IMR-90 (cell line): ENCODE measurements at regions not wholly inside any gene's neighbourhood (a gene's known extent, or its start where the extent isn't known, plus 50 kb on each side); places are given as distances from the start of the nearest gene placed in this dataset.

Experiments used
- ATAC-seq: fragments of 200-7000 bp; cut with Tn5 transposase; 2 replicates; pipeline ENCODE4 v1.9.1; 2020; ENCODE audit warnings: low read depth, mild to moderate bottlenecking, moderate library complexity
- BruUV-seq: library from RNA; stranded (reverse); fragments of 400-500 nt; replicated peaks from 2 replicates; lab custom pipeline; 2021; lab: Mats Ljungman, UMichigan
- CTCF ChIA-PET: fragments of 300-600 bp; formaldehyde crosslinking; extraction: SDS; loops from one replicate; lab custom pipeline; 2021; ENCODE audit warnings: antibody characterized with exemption; lab: Yijun Ruan, JAX
- POLR2A ChIA-PET: fragments of 300-600 bp; sonication (Branson Sonifier 250); formaldehyde crosslinking; loops from one replicate; lab custom pipeline; 2022; ENCODE audit warnings: antibody characterized with exemption; ENCODE audit not compliant: unreplicated experiment; lab: Charles Lee
- DNase-seq: peaks from one replicate; pipeline ENCODE4 v3.0.0; 2013
- H2AFZ ChIP-seq: replicated peaks from 2 replicates; pipeline ENCODE3; 2013; ENCODE audit warnings: low read length, mild to moderate bottlenecking; ENCODE audit not compliant: poor library complexity
- H2AK5ac ChIP-seq: 2 replicates; pipeline ENCODE4 v1.6.1; 2013; ENCODE audit warnings: low read depth, low read length, inconsistent platforms
- H2AK9ac ChIP-seq: replicated peaks from 2 replicates; pipeline ENCODE3; 2013; ENCODE audit warnings: mild to moderate bottlenecking, low read depth, low read length, moderate library complexity; ENCODE audit not compliant: poor library complexity
- H2BK120ac ChIP-seq: 2 replicates; pipeline ENCODE4 v1.6.1; 2013; ENCODE audit warnings: low read depth, low read length, inconsistent platforms
- H2BK15ac ChIP-seq: 3 replicates; pipeline ENCODE4 v1.6.1; 2013; ENCODE audit warnings: low read depth, low read length, inconsistent platforms
- H2BK20ac ChIP-seq: 2 replicates; pipeline ENCODE4 v1.6.1; 2013; ENCODE audit warnings: low read depth, mild to moderate bottlenecking, inconsistent platforms, low read length, moderate library complexity
- H2BK5ac ChIP-seq: 2 replicates; pipeline ENCODE4 v1.6.1; 2013; ENCODE audit warnings: mild to moderate bottlenecking, low read depth, low read length, inconsistent platforms; ENCODE audit not compliant: poor library complexity, severe bottlenecking
- H3K14ac ChIP-seq: replicated peaks from 2 replicates; pipeline ENCODE4 v1.6.1; 2013; ENCODE audit warnings: low read depth, low read length, inconsistent platforms
- H3K18ac ChIP-seq: 2 replicates; pipeline ENCODE4 v1.6.1; 2013; ENCODE audit warnings: low read depth, low read length, control low read depth
- H3K23ac ChIP-seq: 2 replicates; pipeline ENCODE4 v1.6.1; 2013; ENCODE audit warnings: low read depth, low read length, inconsistent platforms
- H3K27ac ChIP-seq: 2 replicates; pipeline ENCODE4 v1.5.1; 2013; ENCODE audit warnings: mild to moderate bottlenecking, control low read depth, low read length; ENCODE audit not compliant: insufficient read depth
- H3K27me3 ChIP-seq: 2 replicates; pipeline ENCODE4 v1.6.1; 2013; ENCODE audit warnings: low read length; ENCODE audit not compliant: control insufficient read depth, insufficient read depth
- H3K36me3 ChIP-seq: 2 replicates; pipeline ENCODE4 v1.6.1; 2013; ENCODE audit warnings: low read length, mixed read lengths; ENCODE audit not compliant: control insufficient read depth, insufficient read depth
- H3K4ac ChIP-seq: 2 replicates; pipeline ENCODE4 v1.6.1; 2013; ENCODE audit warnings: low read depth, low read length, inconsistent platforms
- H3K4me1 ChIP-seq: 2 replicates; pipeline ENCODE4 v1.6.1; 2013; ENCODE audit warnings: low read length, mixed read lengths; ENCODE audit not compliant: control insufficient read depth, insufficient read depth
- H3K4me2 ChIP-seq: 2 replicates; pipeline ENCODE4 v1.6.1; 2013; ENCODE audit warnings: low read depth, mild to moderate bottlenecking, control low read depth, low read length, moderate library complexity
- H3K4me3 ChIP-seq: 2 replicates; pipeline ENCODE4 v1.5.1; 2013; ENCODE audit warnings: low read depth, mild to moderate bottlenecking, control low read depth, low read length, moderate library complexity; ENCODE audit not compliant: insufficient read depth
- H3K56ac ChIP-seq: 2 replicates; pipeline ENCODE4 v1.6.1; 2013; ENCODE audit warnings: low read length, inconsistent platforms; ENCODE audit not compliant: insufficient read depth; ENCODE audit errors: extremely low read depth
- H3K79me1 ChIP-seq, 2 experiments: 2 replicates each; pipeline ENCODE4 v1.6.1; 2013; ENCODE audit warnings: low read length in 2 of 2, inconsistent platforms in 1 of 2, low read depth in 1 of 2
- H3K9ac ChIP-seq: 2 replicates; pipeline ENCODE4 v1.6.1; 2013; ENCODE audit warnings: low read depth, low read length, control low read depth
- H3K9me1 ChIP-seq: 2 replicates; pipeline ENCODE4 v1.6.1; 2013; ENCODE audit warnings: low read length, inconsistent platforms; ENCODE audit not compliant: insufficient read depth
- H3K9me3 ChIP-seq: 2 replicates; pipeline ENCODE4 v1.6.1; 2013; ENCODE audit warnings: low read length; ENCODE audit not compliant: control insufficient read depth, insufficient read depth
- H4K20me1 ChIP-seq: 2 replicates; pipeline ENCODE4 v1.6.1; 2013; ENCODE audit warnings: low read length, inconsistent platforms; ENCODE audit not compliant: insufficient read depth
- H4K5ac ChIP-seq: 2 replicates; pipeline ENCODE4 v1.6.1; 2013; ENCODE audit warnings: mild to moderate bottlenecking, low read depth, low read length, control low read depth
- H4K8ac ChIP-seq, 2 experiments: 2 replicates each; pipeline ENCODE4 v1.6.1; 2013; ENCODE audit warnings: low read depth in 2 of 2, low read length in 2 of 2, control low read depth in 1 of 2, inconsistent platforms in 1 of 2
- H4K91ac ChIP-seq: 2 replicates; pipeline ENCODE4 v1.6.1; 2013; ENCODE audit warnings: low read depth, low read length, inconsistent platforms; ENCODE audit not compliant: insufficient read depth
- RAD21 ChIP-seq: IDR thresholded peaks from 2 replicates; pipeline ENCODE4 v1.6.1; 2012; ENCODE audit warnings: low read length, improper control_type of control experiment
- WGBS, 2 experiments: methylation state at CpG; one replicate each; pipeline versions ENCODE4 v1.1.5 to v1.1.7; 2013; ENCODE audit warnings: missing lambda C conversion rate in 2 of 2; ENCODE audit not compliant: insufficient read length in 1 of 2; ENCODE audit errors: extremely low coverage in 2 of 2; 5-methylcytosine and 5-hydroxymethylcytosine counted together
- dilution Hi-C: fragments of 300-500 bp; cut with HindIII; formaldehyde crosslinking; loops from one replicate; pipeline ENCODE4 v1.14.3; 2018; ENCODE audit warnings: low sequenced_read_pairs; ENCODE audit not compliant: unreplicated experiment
- in situ Hi-C: fragments of 300-500 bp; cut with MboI; formaldehyde crosslinking; loops from 3 replicates; pipeline ENCODE4 v1.14.3; 2019; ENCODE audit warnings: low sequenced_read_pairs, inconsistent platforms, mixed read lengths
- intact Hi-C: fragments of 100-400 bp; cut with micrococcal nuclease; formaldehyde crosslinking; loops from 2 replicates; pipeline ENCODE4 v1.10.0; 2022

DNA sequence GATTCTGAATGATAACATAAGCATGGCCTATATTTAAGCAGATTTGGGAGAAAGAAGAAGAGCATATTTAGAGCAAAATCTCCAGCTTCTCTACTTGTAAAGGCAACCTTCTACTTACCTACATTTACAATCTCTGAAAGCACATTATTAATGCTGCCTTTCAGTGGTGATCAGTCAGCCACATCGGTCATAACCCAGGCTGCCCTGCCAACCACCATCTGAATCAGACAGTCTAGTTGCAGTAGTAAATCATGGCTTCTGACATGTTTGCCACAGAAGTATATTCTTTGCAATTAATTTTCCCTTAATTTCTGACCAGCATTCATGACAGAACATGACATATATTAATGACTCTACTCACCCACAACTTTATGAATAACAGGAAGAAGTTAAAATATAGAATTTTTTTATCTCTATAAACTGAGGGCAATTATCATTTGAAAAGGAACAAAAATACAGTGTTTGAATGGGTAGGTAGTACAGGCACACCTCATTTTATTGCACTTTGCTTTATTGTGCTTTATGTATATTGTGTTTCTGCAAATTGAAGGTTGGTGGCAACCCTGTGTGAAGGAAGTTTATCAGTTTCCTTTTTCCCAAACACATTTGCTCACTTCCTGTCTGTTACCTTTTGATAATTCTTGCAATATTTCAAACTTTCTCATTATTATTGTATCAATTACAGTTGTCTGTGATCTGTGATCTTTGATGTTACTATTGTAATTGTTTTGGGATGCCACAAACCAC, 531.6 kb upstream of the CHAC2 start:
- CTCF ChIA-PET, result no interaction called here
- Histone ChIP-seq H2AK9ac (no peak overlapping the region), H2BK120ac (no peak overlapping the region), H3K79me1 (no peaks in the 10 kb centered on the region), H3K9ac (no peak overlapping the region), H4K5ac (no peak overlapping the region), H3K4me3 (no peak overlapping the region), H3K9me1 (no peaks in the 10 kb centered on the region), H3K9me3 (no peaks in the 10 kb centered on the region), H3K56ac (no peak overlapping the region), H4K8ac (no peak overlapping the region), H2AK5ac (no peak overlapping the region), H2BK20ac (no peak overlapping the region), H3K4me2 (no peak overlapping the region), H2BK5ac (no peak overlapping the region), H3K36me3 (no peaks in the 10 kb centered on the region), H3K18ac (no peak overlapping the region), H2BK15ac (no peak overlapping the region), H4K91ac (no peak overlapping the region), H4K20me1 (no peaks in the 10 kb centered on the region), H3K4me1 (no peaks in the 10 kb centered on the region), H3K14ac (no peak overlapping the region), H3K23ac (no peak overlapping the region), H3K27me3 (no peaks in the 10 kb centered on the region), H3K4ac (no peak overlapping the region), H2AFZ (no peak overlapping the region), H3K27ac (no peak overlapping the region)
- no CpG with 5 or more reads among the region's 1 CpG for WGBS, 2 experiments
- POLR2A ChIA-PET, result no interaction called here
- ATAC-seq, result no peak
- intact Hi-C loops (no loop called here), dilution Hi-C loops (no loop called here), in situ Hi-C loops (no loop called here)
- no peak for DNase-seq
- no peak for TF ChIP-seq RAD21
- BruUV-seq, result no TSS peak
